Duodenal mucosa (tissue), 2 donors: ENCODE measurements at regions not wholly inside any gene's neighbourhood (a gene's known extent, or its start where the extent isn't known, plus 50 kb on each side); places are given as distances from the start of the nearest gene placed in this dataset.

Experiments used
- H3K27ac ChIP-seq: one replicate; pipeline ENCODE4 v1.7.0; 2013; ENCODE audit warnings: low read depth, low read length
- H3K27me3 ChIP-seq, 2 donors: one replicate each; pipeline ENCODE4 v1.7.0; 2013; ENCODE audit warnings: low read length in 2 of 2, control low read depth in 1 of 2; ENCODE audit not compliant: insufficient read depth in 2 of 2, control insufficient read depth in 1 of 2
- H3K36me3 ChIP-seq, 2 donors: one replicate each; pipeline ENCODE4 v1.7.0; 2013; ENCODE audit warnings: low read length in 2 of 2, control low read depth in 1 of 2; ENCODE audit not compliant: insufficient read depth in 2 of 2, control insufficient read depth in 1 of 2
- H3K4me1 ChIP-seq, 2 donors: one replicate each; pipeline ENCODE4 v1.7.0; 2013; ENCODE audit warnings: low read length in 2 of 2, control low read depth in 1 of 2; ENCODE audit not compliant: insufficient read depth in 2 of 2, control insufficient read depth in 1 of 2
- H3K4me3 ChIP-seq, 2 donors: one replicate each; pipeline ENCODE4 v1.7.0; 2013; ENCODE audit warnings: low read length in 2 of 2, low read depth in 1 of 2
- H3K9ac ChIP-seq, 2 donors: one replicate each; pipeline ENCODE4 v1.7.0; 2013; ENCODE audit warnings: low read length in 2 of 2, low read depth in 1 of 2
- H3K9me3 ChIP-seq, 2 donors: one replicate each; pipeline ENCODE4 v1.7.0; 2013; ENCODE audit warnings: low read length in 2 of 2, control low read depth in 1 of 2; ENCODE audit not compliant: control insufficient read depth in 1 of 2

GRCh38 chr5:4197151-4197550, 601.5 kb downstream of the IRX1 start:
- Histone ChIP-seq H3K36me3 (no peaks in the 10 kb centered on the region), H3K27ac (no peak overlapping the region), H3K9ac (no peak overlapping the region), H3K9me3 (no peaks in the 10 kb centered on the region), H3K4me3 (no peak overlapping the region), H3K4me1 (no peaks in the 10 kb centered on the region), H3K27me3 (no peaks in the 10 kb centered on the region)

GRCh38 chr5:4198461-4198860, 602.8 kb downstream of the IRX1 start:
- Histone ChIP-seq H3K36me3 (no peaks in the 10 kb centered on the region), H3K4me3 (no peak overlapping the region), H3K27ac (no peak overlapping the region), H3K9ac (no peak overlapping the region), H3K9me3 (no peaks in the 10 kb centered on the region), H3K27me3 (no peaks in the 10 kb centered on the region), H3K4me1 (no peaks in the 10 kb centered on the region)

DNA sequence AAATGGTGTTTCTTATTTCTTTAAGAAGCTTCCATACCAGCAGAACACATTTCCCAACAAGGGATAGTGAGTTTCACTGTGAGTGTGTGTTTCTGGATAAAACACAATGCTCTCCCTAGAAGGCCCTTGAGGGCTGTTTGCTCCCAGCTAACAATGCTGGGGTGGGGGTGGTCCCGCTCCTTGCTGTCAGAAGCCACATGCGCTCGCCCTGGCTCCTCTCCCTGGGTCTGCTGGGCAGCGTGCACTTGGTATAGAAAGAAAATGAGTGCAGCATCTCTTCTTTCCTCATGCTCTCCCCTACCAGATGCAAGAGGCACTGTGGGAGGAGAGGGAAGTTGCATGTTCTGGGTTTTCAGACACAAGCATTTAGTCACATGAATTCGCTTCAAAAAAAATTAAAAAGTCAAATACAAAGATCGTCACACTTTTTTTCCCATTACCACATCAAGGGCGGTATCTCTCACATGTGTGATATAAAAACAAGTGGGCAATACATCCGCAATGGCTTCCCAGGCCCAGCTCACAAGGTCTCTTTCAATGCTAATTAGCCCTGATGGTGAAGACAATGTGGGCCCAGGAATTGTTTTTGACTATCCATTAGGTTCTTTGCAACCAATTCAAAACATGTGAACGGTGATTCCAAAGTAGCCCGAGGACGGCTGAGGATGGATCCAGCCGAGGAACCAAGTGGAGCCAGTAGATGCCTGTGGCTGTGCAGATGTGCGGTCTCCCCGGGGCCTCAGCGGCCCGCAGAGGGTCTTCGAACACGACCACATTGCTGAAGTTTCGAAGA, 603.6 kb downstream of the IRX1 start:
- no peaks in the 10 kb centered on the region for H3K4me1 ChIP-seq
- no peaks in the 10 kb centered on the region for H3K36me3 ChIP-seq
- H3K27ac ChIP-seq, result no peak overlapping the region
- H3K4me3 ChIP-seq, result no peak overlapping the region
- H3K9me3 ChIP-seq, result no peaks in the 10 kb centered on the region
- no peaks in the 10 kb centered on the region for H3K27me3 ChIP-seq
- H3K9ac ChIP-seq, result no peak overlapping the region

GRCh38 chr5:4203146-4203545, 607.5 kb downstream of the IRX1 start:
- H3K36me3 ChIP-seq, result no peaks in the 10 kb centered on the region

GRCh38 chr5:4204276-4205141, 608.9 kb downstream of the IRX1 start:
- Histone ChIP-seq H3K36me3 (no peaks in the 10 kb centered on the region), H3K4me1 (peaks cover 0 to 3% of the 10 kb centered on the region in 2 donors), H3K9me3 (no peaks in the 10 kb centered on the region), H3K4me3 (no peak overlapping the region), H3K9ac (no peak overlapping the region), H3K27me3 (no peaks in the 10 kb centered on the region), H3K27ac (no peak overlapping the region)

More at GRCh38 chr5:4203146-4203545, 607.5 kb downstream of the IRX1 start:
- Histone ChIP-seq H3K27ac (no peak overlapping the region), H3K27me3 (no peaks in the 10 kb centered on the region), H3K4me1 (peaks cover 0 to 3% of the 10 kb centered on the region in 2 donors), H3K9me3 (no peaks in the 10 kb centered on the region), H3K9ac (no peak overlapping the region), H3K4me3 (no peak overlapping the region)

DNA sequence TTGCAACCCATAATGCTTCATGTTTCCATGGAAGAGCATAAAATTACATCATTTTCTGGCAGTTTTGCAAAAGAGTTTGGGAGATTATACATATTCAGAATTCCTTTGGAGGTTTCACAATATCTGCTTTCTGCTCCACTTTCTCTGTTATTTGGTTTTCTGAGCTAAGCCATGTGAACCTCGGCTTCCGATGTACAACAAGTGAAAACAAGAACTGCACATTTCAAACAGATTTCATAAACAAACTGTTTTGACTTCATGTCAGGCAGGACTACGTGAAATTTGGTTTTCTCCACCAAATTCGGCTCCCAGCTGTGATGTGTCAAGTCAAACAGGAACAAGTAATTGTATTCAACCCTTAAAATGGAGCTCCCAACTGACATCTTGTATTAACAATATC, 609.8 kb downstream of the IRX1 start:
- Histone ChIP-seq H3K27me3 (no peaks in the 10 kb centered on the region), H3K4me3 (no peak overlapping the region), H3K4me1 (peaks cover 0 to 3% of the 10 kb centered on the region in 2 donors), H3K36me3 (no peaks in the 10 kb centered on the region), H3K9ac (no peak overlapping the region), H3K9me3 (no peaks in the 10 kb centered on the region), H3K27ac (no peak overlapping the region)

- Histone ChIP-seq H3K4me3 (no peak overlapping the region), H3K9me3 (no peaks in the 10 kb centered on the region), H3K27ac (no peak overlapping the region), H3K9ac (no peak overlapping the region), H3K36me3 (no peaks in the 10 kb centered on the region), H3K4me1 (peaks cover 0 to 3% of the 10 kb centered on the region in 2 donors), H3K27me3 (no peaks in the 10 kb centered on the region)
Measured at GRCh38 chr5:4206127-4206526, 610.5 kb downstream of the IRX1 start.

DNA sequence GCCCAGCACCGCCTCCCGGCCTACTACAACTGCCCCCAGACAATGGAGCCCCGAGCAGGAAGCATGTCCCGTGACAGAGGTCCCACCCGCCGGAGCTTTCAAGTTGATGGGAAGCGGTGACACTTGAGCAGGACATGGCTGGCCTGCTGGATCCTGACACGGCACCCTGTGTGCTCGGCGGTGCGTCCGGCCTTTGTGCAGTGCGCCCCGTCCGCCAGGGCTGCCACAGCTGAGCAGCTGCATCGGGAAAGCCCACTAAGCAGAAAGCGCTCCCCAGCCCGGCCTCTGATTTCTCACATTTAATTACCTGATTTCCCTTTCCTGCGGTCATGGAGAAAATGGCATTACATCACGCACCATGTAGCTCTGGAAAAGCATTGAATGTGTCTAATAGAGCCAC, 611.9 kb downstream of the IRX1 start:
- H3K4me1 ChIP-seq, result peaks cover 0 to 3% of the 10 kb centered on the region in 2 donors
- H3K9me3 ChIP-seq, result no peaks in the 10 kb centered on the region
- no peak overlapping the region for H3K9ac ChIP-seq
- H3K4me3 ChIP-seq, result no peak overlapping the region
- H3K36me3 ChIP-seq, result no peaks in the 10 kb centered on the region
- no peak overlapping the region for H3K27ac ChIP-seq
- no peaks in the 10 kb centered on the region for H3K27me3 ChIP-seq

DNA sequence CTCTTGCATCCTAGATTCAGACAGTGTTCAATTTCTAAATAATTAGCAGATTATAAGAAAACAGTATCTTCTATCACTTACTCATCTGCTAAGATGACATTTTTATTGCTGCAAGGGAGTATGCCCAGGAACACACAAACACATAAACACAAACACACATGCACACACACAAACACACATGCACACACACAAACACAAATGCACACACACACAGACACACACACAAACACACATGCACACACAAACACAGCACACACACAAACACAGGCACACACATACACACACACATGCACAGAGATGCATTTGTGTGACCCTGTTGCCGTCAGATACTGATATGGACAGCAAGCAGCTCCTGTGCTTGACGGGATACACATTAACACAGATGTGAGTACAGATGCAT, 612.9 kb downstream of the IRX1 start:
- H3K4me3 ChIP-seq, result no peak overlapping the region
- H3K9me3 ChIP-seq, result no peaks in the 10 kb centered on the region
- no peaks in the 10 kb centered on the region for H3K27me3 ChIP-seq
- peaks cover 0 to 3% of the 10 kb centered on the region in 2 donors for H3K4me1 ChIP-seq
- H3K27ac ChIP-seq, result no peak overlapping the region
- no peaks in the 10 kb centered on the region for H3K36me3 ChIP-seq
- H3K9ac ChIP-seq, result no peak overlapping the region

DNA sequence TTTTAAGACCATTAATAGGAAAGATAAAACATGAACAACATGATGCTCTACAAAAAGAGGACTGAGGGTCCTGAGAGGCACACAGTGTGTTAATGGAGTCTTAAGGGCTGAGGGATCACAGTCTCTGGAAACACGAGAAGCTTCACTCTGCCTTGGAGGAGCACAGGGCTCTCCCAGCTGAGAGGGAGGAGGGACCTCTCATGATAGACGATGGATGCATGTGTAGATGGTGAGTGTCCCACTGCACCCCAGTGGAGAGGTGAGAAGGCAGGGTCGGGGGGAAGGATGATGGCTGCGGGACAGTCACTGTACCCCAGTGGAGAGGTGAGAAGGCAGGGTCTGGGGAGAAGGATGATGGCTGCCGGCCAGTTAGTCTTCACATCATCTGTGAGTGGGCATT, 613.4 kb downstream of the IRX1 start:
- no peaks in the 10 kb centered on the region for H3K9me3 ChIP-seq
- no peaks in the 10 kb centered on the region for H3K27me3 ChIP-seq
- H3K36me3 ChIP-seq, result no peaks in the 10 kb centered on the region
- H3K4me3 ChIP-seq, result no peak overlapping the region
- no peak overlapping the region for H3K27ac ChIP-seq
- H3K9ac ChIP-seq, result no peak overlapping the region
- H3K4me1 ChIP-seq, result peaks cover 0 to 3% of the 10 kb centered on the region in 2 donors
